Osteoblast (primary cell): ENCODE measurements at regions not wholly inside any gene's neighbourhood (a gene's known extent, or its start where the extent isn't known, plus 50 kb on each side); places are given as distances from the start of the nearest gene placed in this dataset.

ENCODE experiments used
- DNase-seq: peaks from one replicate; pipeline ENCODE4 v3.0.0; 2011; ENCODE audit warnings: low spot score, mixed read lengths; ENCODE audit not compliant: insufficient read length; ENCODE audit errors: missing footprints
- H2AFZ ChIP-seq: 2 replicates; pipeline ENCODE4 v1.6.0; 2011; ENCODE audit warnings: mild to moderate bottlenecking, low read length
- H3K27ac ChIP-seq: 2 replicates; pipeline ENCODE4 v1.5.1; 2011; ENCODE audit warnings: mild to moderate bottlenecking, low read depth, low read length, moderate library complexity
- H3K27me3 ChIP-seq: 2 replicates; pipeline ENCODE4 v1.6.0; 2012; ENCODE audit warnings: mild to moderate bottlenecking, control low read depth, inconsistent platforms, low read length, moderate library complexity; ENCODE audit not compliant: insufficient read depth
- H3K36me3 ChIP-seq: 2 replicates; pipeline ENCODE4 v1.5.1; 2011; ENCODE audit warnings: mild to moderate bottlenecking, low read length, control low read depth, moderate library complexity; ENCODE audit not compliant: insufficient read depth
- H3K4me1 ChIP-seq: 2 replicates; pipeline ENCODE4 v1.5.1; 2011; ENCODE audit warnings: mild to moderate bottlenecking, low read length, control low read depth, moderate library complexity; ENCODE audit not compliant: insufficient read depth
- H3K4me2 ChIP-seq: 2 replicates; pipeline ENCODE4 v1.6.0; 2011; ENCODE audit warnings: mild to moderate bottlenecking, low read length; ENCODE audit not compliant: insufficient read depth
- H3K4me3 ChIP-seq: fragments of 200-600 bp; sonication (generic); 3 replicates; pipeline ENCODE4 v1.5.1; 2012; ENCODE audit warnings: mild to moderate bottlenecking, low read length, inconsistent platforms; ENCODE audit not compliant: insufficient read depth
- H3K79me2 ChIP-seq: 2 replicates; pipeline ENCODE4 v1.6.0; 2012; ENCODE audit warnings: mild to moderate bottlenecking, low read length, control low read depth, inconsistent platforms; ENCODE audit not compliant: insufficient read depth
- H3K9me3 ChIP-seq: 2 replicates; pipeline ENCODE4 v1.5.1; 2011; ENCODE audit warnings: low read depth, low read length, control low read depth
- H4K20me1 ChIP-seq: 2 replicates; pipeline ENCODE4 v1.6.0; 2012; ENCODE audit warnings: mild to moderate bottlenecking, low read length, control low read depth; ENCODE audit not compliant: insufficient read depth
- CTCF ChIP-seq: IDR thresholded peaks from 2 replicates; pipeline ENCODE4 v1.5.1; 2011; ENCODE audit warnings: mild to moderate bottlenecking, low read depth, low read length, moderate library complexity; ENCODE audit errors: extremely low read depth

GRCh38 chr4:67083496-67083895, 461.8 kb downstream of the CENPC start:
- DNase-seq, result no peak
- H4K20me1 ChIP-seq, result no peaks in the 10 kb centered on the region
- no peak overlapping the region for H3K27ac ChIP-seq
- no peaks in the 10 kb centered on the region for H3K79me2 ChIP-seq
- H3K27me3 ChIP-seq, result no peaks in the 10 kb centered on the region
- H3K4me2 ChIP-seq, result no peak overlapping the region
- no peaks in the 10 kb centered on the region for H3K4me1 ChIP-seq
- no peaks in the 10 kb centered on the region for H3K9me3 ChIP-seq
- TF ChIP-seq CTCF, result no peak
- no peak overlapping the region for H3K4me3 ChIP-seq
- no peaks in the 10 kb centered on the region for H3K36me3 ChIP-seq
- no peak overlapping the region for H2AFZ ChIP-seq

- no peaks in the 10 kb centered on the region for H3K79me2 ChIP-seq
- no peak for TF ChIP-seq CTCF
- H3K4me2 ChIP-seq, result no peak overlapping the region
- H3K4me1 ChIP-seq, result no peaks in the 10 kb centered on the region
- H4K20me1 ChIP-seq, result no peaks in the 10 kb centered on the region
- H2AFZ ChIP-seq, result no peak overlapping the region
- H3K9me3 ChIP-seq, result no peaks in the 10 kb centered on the region
- H3K27me3 ChIP-seq, result no peaks in the 10 kb centered on the region
- no peak overlapping the region for H3K27ac ChIP-seq
- DNase-seq, result no peak
- H3K36me3 ChIP-seq, result no peaks in the 10 kb centered on the region
- no peak overlapping the region for H3K4me3 ChIP-seq
These were observed 462.6 kb downstream of the CENPC start for GRCh38 chr4:67082746-67083145.

- H3K4me1 ChIP-seq, result no peaks in the 10 kb centered on the region
- no peak overlapping the region for H3K27ac ChIP-seq
- H3K4me2 ChIP-seq, result no peak overlapping the region
- no peaks in the 10 kb centered on the region for H3K9me3 ChIP-seq
- no peak for DNase-seq
- no peak for TF ChIP-seq CTCF
- H3K36me3 ChIP-seq, result no peaks in the 10 kb centered on the region
- H3K4me3 ChIP-seq, result no peak overlapping the region
- H3K79me2 ChIP-seq, result no peaks in the 10 kb centered on the region
- H4K20me1 ChIP-seq, result no peaks in the 10 kb centered on the region
- no peak overlapping the region for H2AFZ ChIP-seq
- H3K27me3 ChIP-seq, result no peaks in the 10 kb centered on the region
These were observed 465.2 kb downstream of the CENPC start for GRCh38 chr4:67080046-67080557.

- no peak for TF ChIP-seq CTCF
- no peaks in the 10 kb centered on the region for H3K36me3 ChIP-seq
- H3K9me3 ChIP-seq, result peaks cover 6% of the 10 kb centered on the region
- H3K79me2 ChIP-seq, result no peaks in the 10 kb centered on the region
- no peak for DNase-seq
- H4K20me1 ChIP-seq, result no peaks in the 10 kb centered on the region
- no peaks in the 10 kb centered on the region for H3K4me1 ChIP-seq
- H3K4me3 ChIP-seq, result no peak overlapping the region
- H3K4me2 ChIP-seq, result no peak overlapping the region
- H3K27ac ChIP-seq, result no peak overlapping the region
- H2AFZ ChIP-seq, result no peak overlapping the region
- no peaks in the 10 kb centered on the region for H3K27me3 ChIP-seq
These were observed 473.7 kb downstream of the CENPC start for GRCh38 chr4:67071641-67072040.
